ENCODE measurements at regions not wholly inside any gene's neighbourhood (a gene's known extent, or its start where the extent isn't known, plus 50 kb on each side); places are given as distances from the start of the nearest gene placed in this dataset.

- no peak for DNase-seq (ENCODE audit: low read depth in 1 of 2, low spot score in 1 of 2)
- H3K27me3 ChIP-seq (ENCODE audit: insufficient read depth, poor library complexity, severe bottlenecking) = no peaks in the 10 kb centered on the region
- TF ChIP-seq REST (IDR thresholded peaks at IDR 0.05; ENCODE audit: insufficient replicate concordance, low read depth) (no peak), CTCF (IDR thresholded peaks at IDR 0.05; ENCODE audit: insufficient read depth, low read length) (no peak), SPI1 (IDR thresholded peaks at IDR 0.05; ENCODE audit: borderline replicate concordance, low read depth) (no peak), POLR2AphosphoS5 (IDR thresholded peaks at IDR 0.05; ENCODE audit: low read depth) (no peak), GABPA (IDR thresholded peaks at IDR 0.05; ENCODE audit: low read depth) (no peak)
- no peak overlapping the region for H3K27ac ChIP-seq (replicated peaks)
- H3K4me3 ChIP-seq (replicated peaks; ENCODE audit: insufficient read depth, low read length) = no peak overlapping the region
Observed at GRCh38 chrX:46036508-46036907, 508.7 kb downstream of the ZNF674 start.

GRCh38 chrX:46034868-46035267 lies 510.4 kb downstream of the ZNF674 start:
- no peak overlapping the region for H3K27ac ChIP-seq (replicated peaks)
- no peak overlapping the region for H3K4me3 ChIP-seq (replicated peaks; ENCODE audit: insufficient read depth, low read length)
- TF ChIP-seq GABPA (IDR thresholded peaks at IDR 0.05; ENCODE audit: low read depth) (no peak), POLR2AphosphoS5 (IDR thresholded peaks at IDR 0.05; ENCODE audit: low read depth) (no peak), CTCF (IDR thresholded peaks at IDR 0.05; ENCODE audit: insufficient read depth, low read length) (no peak), SPI1 (IDR thresholded peaks at IDR 0.05; ENCODE audit: borderline replicate concordance, low read depth) (no peak), REST (IDR thresholded peaks at IDR 0.05; ENCODE audit: insufficient replicate concordance, low read depth) (no peak)
- H3K27me3 ChIP-seq (ENCODE audit: insufficient read depth, poor library complexity, severe bottlenecking) = no peaks in the 10 kb centered on the region
- no peak for DNase-seq (ENCODE audit: low read depth in 1 of 2, low spot score in 1 of 2)

- no peak for TF ChIP-seq SPI1 (IDR thresholded peaks at IDR 0.05; ENCODE audit: borderline replicate concordance, low read depth)
- TF ChIP-seq POLR2AphosphoS5 (IDR thresholded peaks at IDR 0.05; ENCODE audit: low read depth) = no peak
- no peak for TF ChIP-seq REST (IDR thresholded peaks at IDR 0.05; ENCODE audit: insufficient replicate concordance, low read depth)
- no peak for TF ChIP-seq GABPA (IDR thresholded peaks at IDR 0.05; ENCODE audit: low read depth)
- no peak for TF ChIP-seq CTCF (IDR thresholded peaks at IDR 0.05; ENCODE audit: insufficient read depth, low read length)
- H3K27ac ChIP-seq (replicated peaks) = no peak overlapping the region
- no peak for DNase-seq (ENCODE audit: low read depth in 1 of 2, low spot score in 1 of 2)
- no peak overlapping the region for H3K4me3 ChIP-seq (replicated peaks; ENCODE audit: insufficient read depth, low read length)
- no peaks in the 10 kb centered on the region for H3K27me3 ChIP-seq (ENCODE audit: insufficient read depth, poor library complexity, severe bottlenecking)
Observed at GRCh38 chrX:46029777-46030176, 515.4 kb downstream of the ZNF674 start.
